ENCODE measurements at regions not wholly inside any gene's neighbourhood (a gene's known extent, or its start where the extent isn't known, plus 50 kb on each side); places are given as distances from the start of the nearest gene placed in this dataset.
A peak's percentile ranks its signal among the peaks of the same experiment; 100 is the strongest.
"Not testable (repeated sequence)": the region's sequence is repeated elsewhere in the genome, so short reads cannot be mapped to it uniquely, and the experiment has no call there.

- FAIRE-seq = no peak
Observed at GRCh38 chr15:70602834-70603560, 160.4 kb downstream of the UACA start.

GRCh38 chr15:70602281-70602680 is 161.1 kb downstream of the UACA start:
- no peak for FAIRE-seq

- FAIRE-seq = no peak
Observed at GRCh38 chr15:70597945-70598344, 165.4 kb downstream of the UACA start.

GRCh38 chr15:70597056-70597603 is 166.2 kb downstream of the UACA start:
- no peak for FAIRE-seq

DNA sequence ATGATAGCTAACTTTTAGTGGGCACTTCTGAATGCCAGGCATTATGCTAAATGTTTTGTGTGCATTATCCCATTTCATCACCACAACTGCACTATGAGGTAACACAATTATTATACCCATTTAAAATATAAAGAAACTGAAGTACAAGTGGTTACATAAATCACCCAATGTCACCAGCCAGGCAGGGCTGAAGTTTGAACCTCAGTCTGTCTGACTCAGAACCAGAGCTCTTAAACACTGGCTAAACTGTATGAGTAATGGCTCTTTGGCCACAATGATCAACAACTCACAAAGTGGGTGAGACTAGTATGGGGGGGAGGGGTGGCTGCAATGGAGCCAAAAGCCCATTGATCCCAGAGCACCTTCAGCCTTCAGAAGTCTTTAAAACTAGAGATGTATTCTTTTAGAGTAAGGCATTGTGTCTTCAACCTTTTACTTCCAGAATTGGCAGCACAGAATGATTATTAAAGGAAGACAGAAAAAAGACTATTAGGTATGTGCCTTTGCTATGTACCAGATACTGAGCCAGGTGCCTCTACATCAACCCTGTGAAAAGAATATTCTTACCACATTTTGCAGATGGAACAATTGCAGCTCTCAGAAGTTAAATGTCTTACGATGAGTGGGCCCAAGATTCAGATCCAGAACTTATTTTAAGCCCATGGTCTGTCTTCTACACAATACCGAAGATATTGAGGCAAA is 166.9 kb downstream of the UACA start:
- FAIRE-seq = no peak

DNA sequence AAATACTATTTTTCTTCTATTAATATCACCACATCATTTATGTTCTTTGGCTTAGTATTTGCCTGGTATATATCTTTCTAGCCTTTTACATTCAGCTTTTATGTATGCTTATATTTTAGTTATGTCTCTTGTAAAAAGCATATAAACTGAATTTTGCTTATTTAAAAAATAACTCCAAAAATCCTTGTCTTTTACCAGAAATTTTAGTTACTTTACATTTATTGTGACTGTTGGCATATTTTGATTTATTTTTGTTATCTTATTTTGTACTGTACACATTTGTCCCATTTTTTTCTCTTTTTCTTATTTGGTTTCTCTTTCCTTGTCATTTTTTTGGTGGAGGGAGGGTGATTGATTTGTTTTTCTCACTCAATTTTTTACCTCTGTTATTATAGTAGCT is 169.6 kb downstream of the UACA start:
- peak; percentile 30 for FAIRE-seq

GRCh38 chr15:70589728-70590127 is 173.6 kb downstream of the UACA start:
- FAIRE-seq = no peak

GRCh38 chr15:70589221-70589620 is 174.1 kb downstream of the UACA start:
- FAIRE-seq = no peak

GRCh38 chr15:70588613-70589012 is 174.7 kb downstream of the UACA start:
- FAIRE-seq = no peak

DNA sequence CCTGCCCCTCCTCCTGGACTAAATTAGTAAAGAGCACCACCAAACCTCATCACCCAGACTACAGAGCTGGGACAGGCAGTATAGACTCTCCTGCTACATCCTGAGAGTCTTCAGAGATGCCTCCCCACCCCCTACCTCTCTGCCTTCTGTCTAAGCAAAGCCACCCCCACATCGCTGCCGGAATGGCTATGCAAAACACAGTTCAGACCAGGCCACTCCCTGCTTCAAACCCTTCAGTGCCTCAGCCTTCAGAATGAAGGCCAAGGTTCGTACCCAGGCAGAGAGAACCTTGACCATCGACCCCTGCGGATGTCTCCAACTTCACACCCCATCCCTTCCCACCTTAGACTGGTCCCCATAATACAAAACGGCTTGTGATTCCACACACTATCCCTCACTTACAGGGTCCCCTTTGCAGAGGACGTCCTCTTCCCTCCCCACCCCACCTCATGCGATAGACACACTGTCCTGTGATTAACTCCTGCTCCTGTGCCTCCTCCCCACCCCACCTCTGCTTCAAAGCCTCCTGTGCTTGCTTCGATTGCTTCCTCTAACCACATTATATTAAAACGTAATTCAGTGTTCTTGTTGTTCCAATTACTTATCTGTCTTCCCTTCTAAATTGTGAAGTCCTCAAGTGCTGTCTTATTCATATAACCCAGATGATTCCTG is 175.3 kb downstream of the UACA start:
- FAIRE-seq = no peak

DNA sequence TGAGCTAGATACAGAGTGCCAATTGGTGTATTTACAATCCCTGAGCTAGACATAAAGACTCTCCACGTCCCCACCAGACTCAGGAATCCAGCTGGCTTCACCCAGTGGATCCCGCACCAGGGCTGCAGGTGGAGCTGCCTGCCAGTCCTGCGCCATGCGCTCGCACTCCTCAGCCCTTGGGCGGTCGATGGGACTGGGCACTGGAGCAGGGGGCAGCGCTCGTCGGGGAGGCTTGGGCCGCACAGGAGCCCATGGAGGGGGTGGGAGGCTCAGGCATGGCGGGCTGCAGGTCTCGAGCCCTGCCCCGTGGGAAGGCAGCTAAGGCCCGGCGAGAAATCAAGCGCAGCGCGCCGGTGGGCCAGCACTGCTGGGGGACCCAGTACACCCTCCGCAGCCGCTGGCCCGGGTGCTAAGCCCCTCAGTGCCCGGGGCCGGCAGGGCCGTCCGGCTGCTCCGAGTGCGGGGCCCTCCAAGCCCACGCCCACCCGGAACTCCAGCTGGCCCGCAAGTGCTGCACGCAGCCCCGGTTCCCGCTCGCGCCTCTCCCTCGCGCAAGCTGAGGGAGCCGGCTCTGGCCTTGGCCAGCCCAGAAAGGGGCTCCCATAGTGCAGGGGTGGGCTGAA is 176.2 kb downstream of the UACA start:
- FAIRE-seq = not testable (repeated sequence)

DNA sequence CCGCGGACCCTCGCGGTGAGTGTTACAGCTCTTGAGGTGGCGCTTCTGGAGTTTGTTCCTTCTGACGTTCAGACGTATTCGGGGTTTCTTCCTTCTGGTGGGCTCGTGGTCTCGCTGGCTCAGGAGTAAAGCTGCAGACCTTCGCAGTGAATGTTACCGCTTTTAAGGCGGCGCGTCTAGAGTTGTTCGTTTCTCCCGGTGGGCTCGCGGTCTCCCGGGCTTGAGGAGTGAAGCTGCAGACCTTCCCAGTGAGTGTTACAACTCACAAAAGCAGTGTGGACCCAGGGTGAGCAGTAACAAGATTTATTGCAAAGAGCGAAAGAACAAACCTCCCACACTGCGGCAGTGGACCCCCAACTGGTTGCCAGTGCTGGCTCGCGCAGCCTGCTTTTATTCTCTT is 177.1 kb downstream of the UACA start:
- FAIRE-seq = no peak

GRCh38 chr15:70585707-70586034 is 177.7 kb downstream of the UACA start:
- FAIRE-seq = no peak

DNA sequence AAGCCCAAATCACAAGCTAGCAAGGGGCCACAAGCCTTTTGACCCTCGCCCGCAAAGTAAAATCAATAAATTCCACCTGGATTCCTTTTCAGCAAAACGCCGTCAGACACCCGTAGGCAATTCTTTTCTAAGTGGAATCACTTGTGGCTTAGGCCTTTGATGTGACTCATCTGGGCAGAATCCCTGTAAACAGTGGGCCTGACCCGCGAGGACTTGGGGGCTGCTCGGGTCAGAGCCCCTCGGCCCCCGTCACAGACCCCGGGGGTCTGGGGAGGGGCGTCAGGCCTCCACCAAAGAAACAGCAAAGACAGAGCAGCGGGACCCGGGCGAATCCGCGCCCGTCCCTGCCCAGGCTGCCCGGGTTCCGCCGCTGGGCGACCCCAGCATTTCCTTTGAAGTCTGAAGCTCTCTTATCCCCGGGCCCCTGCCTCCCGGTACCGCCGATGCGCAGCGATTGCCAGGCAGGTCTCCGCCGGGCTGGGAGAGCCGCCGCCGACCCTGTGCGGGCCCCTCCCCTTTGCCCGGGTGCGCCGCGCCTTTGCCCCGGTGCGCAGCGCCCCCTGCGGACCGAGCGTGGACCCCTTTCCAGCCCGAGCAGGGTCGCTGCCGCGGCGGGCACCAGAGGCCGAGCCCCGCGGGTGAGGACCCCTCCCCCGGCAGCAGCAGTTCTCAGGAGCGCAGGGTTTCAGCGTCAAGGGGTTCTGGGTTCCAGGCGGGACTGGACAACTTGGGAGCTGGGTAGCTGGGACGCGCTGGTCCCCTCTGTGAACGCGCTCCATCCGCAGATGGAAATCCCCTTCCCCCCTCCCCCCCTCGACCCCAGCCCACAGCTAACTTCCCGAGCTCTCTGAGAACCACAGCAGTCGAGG is 178.3 kb downstream of the UACA start:
- no peak for FAIRE-seq

- FAIRE-seq = no peak
Observed at GRCh38 chr15:70584441-70584837, 178.9 kb downstream of the UACA start.

- FAIRE-seq = no peak
Observed at GRCh38 chr15:70583006-70583405, 180.4 kb downstream of the UACA start.

GRCh38 chr15:70582143-70582945 is 181.0 kb downstream of the UACA start:
- no peak for FAIRE-seq

GRCh38 chr15:70580958-70581357 is 182.4 kb downstream of the UACA start:
- FAIRE-seq = no peak

DNA sequence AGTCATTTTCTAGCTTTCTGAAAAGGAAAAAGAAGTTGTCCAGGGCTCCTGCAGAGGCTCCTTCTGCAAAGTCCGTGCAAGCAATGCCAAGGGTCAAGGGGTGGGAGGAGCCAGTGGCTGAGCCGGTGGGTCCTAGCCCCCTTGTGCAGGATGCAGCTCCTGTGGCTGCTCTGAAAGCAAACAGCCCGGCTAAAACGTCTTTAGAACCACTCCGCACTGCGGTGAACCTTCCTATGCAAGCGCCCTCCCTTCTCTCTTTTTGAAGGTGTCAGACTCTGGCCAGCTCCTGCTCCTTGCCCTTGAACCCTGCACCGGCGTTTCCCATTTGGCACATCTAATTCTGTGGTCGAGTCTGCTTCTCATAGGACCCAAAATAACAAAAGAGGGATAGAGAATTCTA is 183.1 kb downstream of the UACA start:
- FAIRE-seq = no peak

DNA sequence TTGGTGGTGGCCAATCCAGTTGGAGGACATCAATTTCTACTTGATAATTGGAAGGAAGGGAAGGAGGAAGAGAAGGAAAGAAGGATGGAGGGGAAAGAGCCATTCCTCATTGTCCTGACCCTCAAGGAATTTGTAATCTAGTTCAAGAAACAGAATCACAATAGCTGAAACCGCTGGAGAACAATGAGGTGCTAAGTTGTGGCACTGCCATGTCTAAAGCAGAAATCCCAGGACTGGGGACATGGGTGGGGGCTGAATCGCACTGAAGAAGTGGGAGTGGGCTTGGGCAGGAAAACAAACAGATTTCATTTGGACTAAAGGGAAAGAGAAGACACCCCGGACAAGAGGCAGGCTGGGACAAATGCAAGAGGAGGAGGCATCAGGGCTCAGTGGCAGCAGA is 183.6 kb downstream of the UACA start:
- no peak for FAIRE-seq

GRCh38 chr15:70578196-70578595 is 185.2 kb downstream of the UACA start:
- FAIRE-seq = no peak

DNA sequence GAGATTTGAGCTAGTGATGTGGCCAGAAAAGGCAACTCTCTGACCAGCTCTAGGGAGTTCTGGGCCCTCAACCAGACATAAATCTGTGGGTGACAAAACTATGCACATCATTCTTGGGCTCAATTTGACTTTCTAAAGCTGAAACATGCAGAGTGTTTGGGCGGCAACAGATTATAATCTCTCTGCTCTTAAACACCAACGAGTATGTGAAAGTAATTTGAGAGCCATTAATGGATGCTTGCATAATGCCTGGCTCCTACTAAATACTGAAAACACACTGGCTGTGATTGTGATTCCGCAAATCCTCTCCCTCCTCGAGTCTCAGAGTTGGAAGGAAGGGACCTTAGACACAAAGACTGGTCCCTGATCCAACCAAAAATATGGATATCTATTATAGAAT is 186.7 kb downstream of the UACA start:
- FAIRE-seq = no peak
